ENCODE measurements at regions not wholly inside any gene's neighbourhood (a gene's known extent, or its start where the extent isn't known, plus 50 kb on each side); places are given as distances from the start of the nearest gene placed in this dataset.

- no peak for DNase-seq (ENCODE audit: low spot score in 2 of 2)
- H3K9me3 ChIP-seq = no peaks in the 10 kb centered on the region
- H3K27me3 ChIP-seq = no peaks in the 10 kb centered on the region
- H3K4me3 ChIP-seq = no peak overlapping the region
- H3K27ac ChIP-seq = no peak overlapping the region
- H3K4me1 ChIP-seq = no peaks in the 10 kb centered on the region
- TF ChIP-seq CTCF (IDR thresholded peaks at IDR 0.05) (no peak), POLR2AphosphoS5 (IDR thresholded peaks at IDR 0.05) (no peak), POLR2A (IDR thresholded peaks at IDR 0.05) (no peak)
- no peaks in the 10 kb centered on the region for H3K36me3 ChIP-seq
- intact Hi-C loops (cut with DNase I; ENCODE audit: low total_unique reads) = no loop called here
Observed at GRCh38 chr5:82815871-82816270, 261.3 kb downstream of the TMEM167A start.

- Histone ChIP-seq H3K4me3 (no peak overlapping the region), H3K27me3 (no peaks in the 10 kb centered on the region), H3K9me3 (no peaks in the 10 kb centered on the region), H3K4me1 (no peaks in the 10 kb centered on the region), H3K36me3 (no peaks in the 10 kb centered on the region), H3K27ac (no peak overlapping the region)
- intact Hi-C loops (cut with DNase I; ENCODE audit: low total_unique reads) = no loop called here
- no peak for DNase-seq (ENCODE audit: low spot score in 2 of 2)
- TF ChIP-seq POLR2A (IDR thresholded peaks at IDR 0.05) (no peak), POLR2AphosphoS5 (IDR thresholded peaks at IDR 0.05) (no peak), CTCF (IDR thresholded peaks at IDR 0.05) (no peak)
Observed at GRCh38 chr5:82813861-82814260, 263.3 kb downstream of the TMEM167A start.

- DNase-seq (ENCODE audit: low spot score in 2 of 2) = no peak
- Histone ChIP-seq H3K27ac (no peak overlapping the region), H3K9me3 (no peaks in the 10 kb centered on the region), H3K4me1 (no peaks in the 10 kb centered on the region), H3K36me3 (no peaks in the 10 kb centered on the region), H3K27me3 (no peaks in the 10 kb centered on the region), H3K4me3 (no peak overlapping the region)
- TF ChIP-seq POLR2A (IDR thresholded peaks at IDR 0.05) = no peak
- no peak for TF ChIP-seq CTCF (IDR thresholded peaks at IDR 0.05)
- no peak for TF ChIP-seq POLR2AphosphoS5 (IDR thresholded peaks at IDR 0.05)
- intact Hi-C loops (cut with DNase I; ENCODE audit: low total_unique reads) = no loop called here
Observed at GRCh38 chr5:82812575-82812974, 264.6 kb downstream of the TMEM167A start.

GRCh38 chr5:82811490-82811889 is 265.7 kb downstream of the TMEM167A start:
- no peak for DNase-seq (ENCODE audit: low spot score in 2 of 2)
- H3K9me3 ChIP-seq = no peaks in the 10 kb centered on the region
- no peak overlapping the region for H3K27ac ChIP-seq
- no peaks in the 10 kb centered on the region for H3K27me3 ChIP-seq
- H3K36me3 ChIP-seq = no peaks in the 10 kb centered on the region
- no peaks in the 10 kb centered on the region for H3K4me1 ChIP-seq
- intact Hi-C loops (cut with DNase I; ENCODE audit: low total_unique reads) = no loop called here
- TF ChIP-seq CTCF (IDR thresholded peaks at IDR 0.05) = no peak
- no peak for TF ChIP-seq POLR2A (IDR thresholded peaks at IDR 0.05)
- TF ChIP-seq POLR2AphosphoS5 (IDR thresholded peaks at IDR 0.05) = no peak
- no peak overlapping the region for H3K4me3 ChIP-seq

GRCh38 chr5:82809420-82810143 is 267.6 kb downstream of the TMEM167A start:
- intact Hi-C loops (cut with DNase I; ENCODE audit: low total_unique reads) = no loop called here

More at GRCh38 chr5:82809420-82810143, 267.6 kb downstream of the TMEM167A start:
- DNase-seq (ENCODE audit: low spot score in 2 of 2) = no peak
- Histone ChIP-seq H3K9me3 (no peaks in the 10 kb centered on the region), H3K27me3 (no peaks in the 10 kb centered on the region), H3K4me1 (no peaks in the 10 kb centered on the region), H3K36me3 (no peaks in the 10 kb centered on the region), H3K4me3 (no peak overlapping the region), H3K27ac (no peak overlapping the region)
- TF ChIP-seq POLR2AphosphoS5 (IDR thresholded peaks at IDR 0.05) = no peak
